Karpas-422 (cell line): ENCODE measurements at regions not wholly inside any gene's neighbourhood (a gene's known extent, or its start where the extent isn't known, plus 50 kb on each side); places are given as distances from the start of the nearest gene placed in this dataset.

Experiments used
- DNase-seq: peaks from one replicate; pipeline ENCODE4 v3.0.0-alpha.2; 2015
- H2AFZ ChIP-seq: fragments of 200-600 bp; sonication (generic); 2 replicates; pipeline ENCODE4 v1.6.1; 2014; ENCODE audit warnings: antibody characterized with exemption, low read length, mixed read lengths
- H3K27ac ChIP-seq: fragments of 200-600 bp; sonication (generic); 2 replicates; pipeline ENCODE4 v1.5.1; 2014; ENCODE audit warnings: mild to moderate bottlenecking, low read length, moderate library complexity
- H3K27me3 ChIP-seq: fragments of 200-600 bp; sonication (generic); 2 replicates; pipeline ENCODE4 v1.6.1; 2014; ENCODE audit warnings: low read length, mixed read lengths
- H3K36me3 ChIP-seq: fragments of 200-600 bp; sonication (generic); 2 replicates; pipeline ENCODE4 v1.6.1; 2014; ENCODE audit warnings: low read length, mixed read lengths; ENCODE audit not compliant: insufficient read depth
- H3K4me1 ChIP-seq: fragments of 200-600 bp; sonication (generic); 2 replicates; pipeline ENCODE4 v1.6.1; 2014; ENCODE audit warnings: mild to moderate bottlenecking, low read length, mixed read lengths
- H3K4me2 ChIP-seq: fragments of 200-600 bp; sonication (generic); 2 replicates; pipeline ENCODE4 v1.6.1; 2014; ENCODE audit warnings: low read length, low read depth, mild to moderate bottlenecking; ENCODE audit not compliant: poor library complexity, severe bottlenecking
- H3K4me3 ChIP-seq: fragments of 200-600 bp; sonication (generic); 2 replicates; pipeline ENCODE4 v1.5.1; 2014; ENCODE audit warnings: mild to moderate bottlenecking, antibody characterized with exemption, low read length, mixed read lengths
- H3K79me2 ChIP-seq: fragments of 200-600 bp; sonication (generic); 2 replicates; pipeline ENCODE4 v1.6.1; 2014; ENCODE audit warnings: mild to moderate bottlenecking, low read length, mixed read lengths
- H3K9ac ChIP-seq: fragments of 200-600 bp; sonication (generic); 2 replicates; pipeline ENCODE4 v1.6.0; 2014; ENCODE audit warnings: low read length
- H3K9me2 ChIP-seq: fragments of 200-600 bp; sonication (generic), shearing (Covaris generic); replicated peaks from 2 replicates; pipeline ENCODE4 v1.6.0; 2014; ENCODE audit warnings: mild to moderate bottlenecking, low read length, moderate library complexity; ENCODE audit not compliant: insufficient read depth
- H3K9me3 ChIP-seq: fragments of 300-700, 200-600 bp; sonication (generic); 2 replicates; pipeline ENCODE4 v1.6.1; 2014; ENCODE audit warnings: low read length, mixed read lengths
- H4K20me1 ChIP-seq: fragments of 200-600 bp; sonication (generic); 2 replicates; pipeline ENCODE4 v1.6.1; 2014; ENCODE audit warnings: mild to moderate bottlenecking, antibody characterized with exemption, low read length, low read depth; ENCODE audit not compliant: insufficient read depth

- Histone ChIP-seq H3K4me1 (no peaks in the 10 kb centered on the region), H3K79me2 (no peaks in the 10 kb centered on the region), H3K36me3 (no peaks in the 10 kb centered on the region), H3K4me2 (no peak overlapping the region), H3K27ac (no peak overlapping the region), H3K9me2 (no peaks in the 10 kb centered on the region), H3K27me3 (no peaks in the 10 kb centered on the region), H2AFZ (no peak overlapping the region), H3K4me3 (no peak overlapping the region), H4K20me1 (no peaks in the 10 kb centered on the region), H3K9ac (no peak overlapping the region), H3K9me3 (peaks cover 7% of the 10 kb centered on the region)
- DNase-seq: no peak
Observed at GRCh38 chr15:27677951-27678350, 421.2 kb downstream of the OCA2 start.

DNA sequence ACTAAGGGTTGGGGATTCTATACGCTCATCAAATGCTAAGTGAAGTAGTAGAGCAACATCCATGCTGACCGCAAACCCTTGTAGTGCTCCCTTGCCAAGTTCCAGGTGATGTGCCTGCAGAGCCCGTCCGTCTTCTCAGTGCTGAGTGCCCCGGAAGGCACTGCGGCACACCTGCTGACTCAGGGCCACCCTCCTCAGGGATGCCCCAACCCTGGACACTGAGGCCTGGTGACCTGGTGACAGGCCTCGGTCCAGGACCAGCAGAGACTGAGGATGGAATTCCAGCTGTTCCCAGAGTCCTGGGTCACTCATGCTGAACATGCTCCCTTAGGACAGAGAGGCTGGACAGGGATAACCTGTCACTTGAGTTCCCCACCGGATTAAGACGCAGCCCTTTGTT, 422.5 kb downstream of the OCA2 start:
- Histone ChIP-seq H3K79me2 (no peaks in the 10 kb centered on the region), H3K27me3 (no peaks in the 10 kb centered on the region), H2AFZ (no peak overlapping the region), H3K9me3 (peaks cover 3% of the 10 kb centered on the region; the same call in 1 of the 2 replicates), H3K9ac (no peak overlapping the region), H3K27ac (no peak overlapping the region), H3K9me2 (no peaks in the 10 kb centered on the region), H3K4me3 (no peak overlapping the region), H3K36me3 (no peaks in the 10 kb centered on the region), H4K20me1 (no peaks in the 10 kb centered on the region), H3K4me1 (no peaks in the 10 kb centered on the region), H3K4me2 (no peak overlapping the region)
- DNase-seq: no peak

DNA sequence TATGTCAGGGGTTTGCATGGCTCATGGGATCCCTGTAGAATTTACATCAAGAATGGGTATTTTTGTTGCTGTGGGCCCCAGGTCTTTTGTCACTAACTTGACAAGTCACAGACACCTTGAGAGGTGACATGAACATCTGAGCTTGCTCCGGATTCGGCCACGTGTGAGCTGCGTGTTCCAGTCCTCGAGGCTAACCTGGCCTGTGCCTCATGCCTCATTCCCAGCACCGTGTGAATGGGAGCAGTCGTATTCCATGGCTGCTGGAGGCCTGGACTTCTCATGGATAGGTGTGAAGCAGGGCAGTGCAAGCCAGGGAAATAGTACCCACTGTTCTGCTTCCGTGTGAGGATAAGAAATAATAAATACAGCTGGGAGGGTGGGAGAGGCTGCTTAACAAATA, 423.5 kb downstream of the OCA2 start:
- peaks cover 3% of the 10 kb centered on the region; the same call in 1 of the 2 replicates for H3K9me3 ChIP-seq
- H3K9me2 ChIP-seq: no peaks in the 10 kb centered on the region
- H3K4me3 ChIP-seq: no peak overlapping the region
- no peaks in the 10 kb centered on the region for H3K27me3 ChIP-seq
- no peak overlapping the region for H3K4me2 ChIP-seq
- no peak overlapping the region for H3K9ac ChIP-seq
- H3K27ac ChIP-seq: no peak overlapping the region
- H4K20me1 ChIP-seq: no peaks in the 10 kb centered on the region
- no peak for DNase-seq
- H3K36me3 ChIP-seq: no peaks in the 10 kb centered on the region
- no peaks in the 10 kb centered on the region for H3K4me1 ChIP-seq
- no peak overlapping the region for H2AFZ ChIP-seq
- H3K79me2 ChIP-seq: no peaks in the 10 kb centered on the region

DNA sequence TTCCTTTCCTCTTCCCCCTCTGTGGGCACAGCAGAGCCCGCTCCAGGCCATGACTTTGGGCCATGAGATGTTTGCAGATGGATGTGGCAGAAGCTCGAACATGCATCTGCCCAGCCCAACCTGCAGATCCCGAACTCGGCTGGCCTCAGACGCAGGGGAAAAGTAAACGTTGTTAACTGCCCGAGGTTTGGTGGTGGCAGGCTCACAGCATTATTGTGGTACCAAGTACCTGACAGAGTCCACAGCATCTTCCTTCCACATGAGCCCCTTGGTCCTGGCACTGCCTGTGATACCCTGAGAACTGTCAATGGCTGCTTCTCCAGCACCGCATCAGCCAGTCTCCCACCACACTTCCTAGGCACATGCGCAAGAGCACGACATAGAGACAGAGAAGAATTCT, 424.3 kb downstream of the OCA2 start:
- Histone ChIP-seq H3K4me3 (no peak overlapping the region), H3K79me2 (no peaks in the 10 kb centered on the region), H3K9ac (no peak overlapping the region), H3K27me3 (no peaks in the 10 kb centered on the region), H3K4me2 (no peak overlapping the region), H4K20me1 (no peaks in the 10 kb centered on the region), H3K4me1 (no peaks in the 10 kb centered on the region), H3K27ac (no peak overlapping the region), H3K9me2 (no peaks in the 10 kb centered on the region), H3K9me3 (peaks cover 6% of the 10 kb centered on the region; the same call in 1 of the 2 replicates), H3K36me3 (no peaks in the 10 kb centered on the region), H2AFZ (no peak overlapping the region)
- no peak for DNase-seq

DNA sequence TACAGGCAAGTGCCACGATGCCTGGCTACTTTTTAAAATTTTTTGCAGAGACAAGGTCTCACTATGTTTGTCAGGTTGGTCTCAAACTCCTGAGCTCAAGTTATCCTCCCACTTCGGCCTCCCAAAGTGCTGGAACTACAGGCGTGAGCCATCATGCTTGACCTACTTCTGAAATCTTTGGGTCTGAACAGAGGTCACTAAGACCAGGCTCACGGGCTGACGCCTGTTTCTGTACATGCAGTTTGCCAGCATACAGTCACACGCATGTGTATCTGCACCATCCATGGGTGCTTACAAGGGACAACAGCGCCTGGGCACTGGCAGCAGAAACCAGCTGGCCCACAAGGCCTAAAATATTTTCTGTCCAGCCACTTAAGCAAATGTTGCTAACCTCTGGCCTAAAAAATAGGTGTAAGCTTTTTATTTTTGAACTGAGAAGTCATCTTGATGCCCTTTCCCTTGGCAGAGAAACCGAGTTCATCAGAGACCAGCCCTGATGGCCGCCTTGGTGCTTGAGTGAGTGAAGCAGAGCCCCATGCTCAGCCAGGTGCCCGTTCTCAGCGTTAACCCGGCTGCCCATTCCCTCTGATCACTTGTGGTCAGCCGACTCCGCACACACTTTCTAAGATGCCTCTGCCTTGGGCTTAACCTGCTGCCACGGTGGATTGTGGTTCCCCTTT, 425.2 kb downstream of the OCA2 start:
- Histone ChIP-seq H3K27me3 (no peaks in the 10 kb centered on the region), H3K4me1 (no peaks in the 10 kb centered on the region), H3K79me2 (no peaks in the 10 kb centered on the region), H3K27ac (no peak overlapping the region), H3K9me2 (no peaks in the 10 kb centered on the region), H3K9me3 (peaks cover 11% of the 10 kb centered on the region; the same call in 1 of the 2 replicates), H3K9ac (no peak overlapping the region), H3K36me3 (no peaks in the 10 kb centered on the region), H2AFZ (no peak overlapping the region), H3K4me3 (no peak overlapping the region), H4K20me1 (no peaks in the 10 kb centered on the region), H3K4me2 (no peak overlapping the region)
- no peak for DNase-seq

- no peaks in the 10 kb centered on the region for H3K4me1 ChIP-seq
- H3K79me2 ChIP-seq: no peaks in the 10 kb centered on the region
- no peak overlapping the region for H3K4me3 ChIP-seq
Observed at GRCh38 chr15:27672537-27672936, 426.6 kb downstream of the OCA2 start.

GRCh38 chr15:27671819-27672437, 427.2 kb downstream of the OCA2 start:
- H3K4me3 ChIP-seq: no peak overlapping the region
- no peak overlapping the region for H2AFZ ChIP-seq
- H3K9me3 ChIP-seq: peaks cover 14% of the 10 kb centered on the region
- no peaks in the 10 kb centered on the region for H3K9me2 ChIP-seq
- DNase-seq: no peak
- H3K27me3 ChIP-seq: no peaks in the 10 kb centered on the region
- no peak overlapping the region for H3K4me2 ChIP-seq
- no peaks in the 10 kb centered on the region for H3K4me1 ChIP-seq
- H3K36me3 ChIP-seq: no peaks in the 10 kb centered on the region
- no peak overlapping the region for H3K9ac ChIP-seq
- no peaks in the 10 kb centered on the region for H3K79me2 ChIP-seq
- H4K20me1 ChIP-seq: no peaks in the 10 kb centered on the region
- no peak overlapping the region for H3K27ac ChIP-seq

More at GRCh38 chr15:27672537-27672936, 426.6 kb downstream of the OCA2 start:
- no peaks in the 10 kb centered on the region for H3K9me2 ChIP-seq
- no peak overlapping the region for H2AFZ ChIP-seq
- H3K4me2 ChIP-seq: no peak overlapping the region
- H3K9ac ChIP-seq: no peak overlapping the region
- H3K27ac ChIP-seq: no peak overlapping the region
- no peak for DNase-seq
- H4K20me1 ChIP-seq: no peaks in the 10 kb centered on the region
- no peaks in the 10 kb centered on the region for H3K36me3 ChIP-seq
- no peaks in the 10 kb centered on the region for H3K27me3 ChIP-seq
- H3K9me3 ChIP-seq: peaks cover 11% of the 10 kb centered on the region; the same call in 1 of the 2 replicates

DNA sequence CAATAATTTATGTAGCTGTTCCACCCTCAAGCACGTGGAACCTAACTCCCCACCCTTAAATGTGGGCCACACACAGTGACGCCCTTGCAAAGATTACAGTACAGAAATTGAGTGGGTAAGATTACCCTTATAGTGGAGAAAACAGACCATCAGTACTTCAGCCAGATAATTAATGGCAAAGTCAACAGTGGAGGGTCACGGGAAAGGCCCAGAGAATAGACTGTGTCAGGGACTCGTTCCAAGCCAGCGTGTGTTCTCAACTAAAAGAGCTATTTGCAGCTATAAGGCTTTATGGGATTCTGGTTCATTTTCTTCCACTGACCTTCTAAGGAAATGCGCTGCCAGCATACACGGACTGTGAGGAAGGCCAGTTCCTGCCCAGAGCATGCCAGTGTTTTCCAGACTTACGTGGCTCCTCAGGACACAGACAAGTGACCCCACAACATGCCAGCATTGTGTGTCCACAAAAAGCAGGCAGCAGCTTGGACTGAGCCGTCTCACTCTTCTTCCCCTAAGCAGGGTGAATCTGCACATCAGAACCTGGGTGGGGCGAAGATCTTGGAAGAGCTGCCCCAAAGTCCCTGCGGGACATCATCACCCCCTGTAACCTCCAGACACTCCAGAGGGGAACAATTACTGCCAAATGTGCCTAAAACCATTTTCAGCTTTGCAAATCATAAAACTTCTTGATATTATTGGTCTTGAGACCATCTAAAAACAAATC, 428.5 kb downstream of the OCA2 start:
- Histone ChIP-seq H3K4me1 (no peaks in the 10 kb centered on the region), H3K4me2 (no peak overlapping the region), H3K4me3 (no peak overlapping the region), H2AFZ (no peak overlapping the region), H3K36me3 (no peaks in the 10 kb centered on the region), H3K27me3 (no peaks in the 10 kb centered on the region), H4K20me1 (no peaks in the 10 kb centered on the region), H3K9ac (no peak overlapping the region), H3K9me2 (no peaks in the 10 kb centered on the region), H3K27ac (no peak overlapping the region), H3K9me3 (peaks cover 13% of the 10 kb centered on the region), H3K79me2 (no peaks in the 10 kb centered on the region)
- no peak for DNase-seq
